Esophagus squamous epithelium (tissue), 5 donors: ENCODE measurements at regions not wholly inside any gene's neighbourhood (a gene's known extent, or its start where the extent isn't known, plus 50 kb on each side); places are given as distances from the start of the nearest gene placed in this dataset.

ENCODE experiments used
- DNase-seq: peaks from one replicate; lab custom pipeline; 2025; lab: John Stamatoyannopoulos, UW
- H3K27ac ChIP-seq, 4 donors: fragments of 200-600 bp; sonication (generic); one replicate each; pipeline ENCODE4 v1.5.1; 2016 to 2019; ENCODE audit warnings: mild to moderate bottlenecking in 1 of 4
- H3K27me3 ChIP-seq, 4 donors: fragments of 200-600 bp; sonication (generic); 1 replicate in 3 of 4; 2 replicates in 1 of 4; pipeline versions ENCODE4 v1.5.1 to v1.6.0; 2017 to 2021; ENCODE audit warnings: antibody characterized with exemption in 1 of 4
- H3K36me3 ChIP-seq, 3 donors: fragments of 200-600 bp; sonication (generic); one replicate each; pipeline ENCODE4 v1.5.1; 2016 to 2019
- H3K4me1 ChIP-seq, 3 donors: fragments of 200-600 bp; sonication (generic); one replicate each; pipeline ENCODE4 v1.5.1; 2017 to 2019
- H3K4me3 ChIP-seq, 4 donors: fragments of 200-600 bp; sonication (generic); 1 replicate in 3 of 4; 2 replicates in 1 of 4; pipeline ENCODE4 v1.5.1; 2016 to 2019; ENCODE audit warnings: mild to moderate bottlenecking in 2 of 4, moderate library complexity in 1 of 4
- H3K9me3 ChIP-seq, 3 donors: fragments of 200-600 bp; sonication (generic); one replicate each; pipeline ENCODE4 v1.5.1; 2016 to 2019
- POLR2A ChIP-seq, 4 donors: fragments of 450-650 bp; IDR thresholded peaks; one replicate each; pipeline ENCODE4 v1.6.1; 2017; ENCODE audit warnings: antibody characterized with exemption in 4 of 4, mild to moderate bottlenecking in 4 of 4, moderate library complexity in 3 of 4
- WGBS, 2 donors: methylation state at CpG; one replicate each; pipeline ENCODE4 v1.1.5; 2018; 5-methylcytosine and 5-hydroxymethylcytosine counted together
- intact Hi-C: fragments of 100-400 bp; cut with DNase I; formaldehyde crosslinking; loops from one replicate; pipeline ENCODE4 v1.15.0; 2022
- TF ChIP-seq, protein P1 (sequence below), 6 experiments: fragments of 450-650 bp in 4 of 6; fragments of 200-600 bp in 2 of 6; sonication (generic) in 2 of 6; IDR thresholded peaks; one replicate each; pipeline ENCODE4 v1.5.1; 2016 to 2019; ENCODE audit warnings: antibody characterized with exemption in 6 of 6, mild to moderate bottlenecking in 4 of 6, moderate library complexity in 4 of 6
- donor health status: DM: yes; HTN: yes; CAD: no.

- TF ChIP-seq, protein P1, sequence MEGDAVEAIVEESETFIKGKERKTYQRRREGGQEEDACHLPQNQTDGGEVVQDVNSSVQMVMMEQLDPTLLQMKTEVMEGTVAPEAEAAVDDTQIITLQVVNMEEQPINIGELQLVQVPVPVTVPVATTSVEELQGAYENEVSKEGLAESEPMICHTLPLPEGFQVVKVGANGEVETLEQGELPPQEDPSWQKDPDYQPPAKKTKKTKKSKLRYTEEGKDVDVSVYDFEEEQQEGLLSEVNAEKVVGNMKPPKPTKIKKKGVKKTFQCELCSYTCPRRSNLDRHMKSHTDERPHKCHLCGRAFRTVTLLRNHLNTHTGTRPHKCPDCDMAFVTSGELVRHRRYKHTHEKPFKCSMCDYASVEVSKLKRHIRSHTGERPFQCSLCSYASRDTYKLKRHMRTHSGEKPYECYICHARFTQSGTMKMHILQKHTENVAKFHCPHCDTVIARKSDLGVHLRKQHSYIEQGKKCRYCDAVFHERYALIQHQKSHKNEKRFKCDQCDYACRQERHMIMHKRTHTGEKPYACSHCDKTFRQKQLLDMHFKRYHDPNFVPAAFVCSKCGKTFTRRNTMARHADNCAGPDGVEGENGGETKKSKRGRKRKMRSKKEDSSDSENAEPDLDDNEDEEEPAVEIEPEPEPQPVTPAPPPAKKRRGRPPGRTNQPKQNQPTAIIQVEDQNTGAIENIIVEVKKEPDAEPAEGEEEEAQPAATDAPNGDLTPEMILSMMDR (IDR thresholded peaks at IDR 0.05), result no peak
- Histone ChIP-seq H3K9me3 (no peaks in the 10 kb centered on the region), H3K4me1 (no peaks in the 10 kb centered on the region), H3K27ac (no peak overlapping the region), H3K27me3 (no peaks in the 10 kb centered on the region), H3K36me3 (no peaks in the 10 kb centered on the region), H3K4me3 (no peak overlapping the region)
- intact Hi-C loops, result no loop called here
- no peak for DNase-seq
Observed at GRCh38 chr1:76781447-76781846, 85.8 kb upstream of the ST6GALNAC5 start.

DNA sequence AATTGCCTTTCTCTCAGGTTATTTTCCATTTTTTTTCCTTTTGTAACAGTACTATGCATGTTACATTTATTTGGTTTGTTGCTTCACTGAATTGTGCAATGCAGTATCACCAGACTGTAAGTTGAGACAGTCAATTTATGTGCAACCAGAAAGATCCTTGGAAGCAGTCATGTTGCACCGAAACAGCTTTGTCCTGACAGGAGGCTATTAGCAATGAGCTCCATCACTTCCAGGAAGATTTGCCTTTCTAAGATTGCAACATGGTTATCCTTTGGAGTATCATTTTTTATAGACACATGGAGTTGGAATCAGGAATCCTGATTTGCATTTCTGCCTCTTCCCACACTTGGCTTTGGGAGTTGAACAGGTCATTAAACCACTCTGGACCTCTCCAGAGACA lies 84.5 kb upstream of the ST6GALNAC5 start:
- DNase-seq, result no peak
- intact Hi-C loops, result no loop called here
- no peak overlapping the region for H3K27ac ChIP-seq

DNA sequence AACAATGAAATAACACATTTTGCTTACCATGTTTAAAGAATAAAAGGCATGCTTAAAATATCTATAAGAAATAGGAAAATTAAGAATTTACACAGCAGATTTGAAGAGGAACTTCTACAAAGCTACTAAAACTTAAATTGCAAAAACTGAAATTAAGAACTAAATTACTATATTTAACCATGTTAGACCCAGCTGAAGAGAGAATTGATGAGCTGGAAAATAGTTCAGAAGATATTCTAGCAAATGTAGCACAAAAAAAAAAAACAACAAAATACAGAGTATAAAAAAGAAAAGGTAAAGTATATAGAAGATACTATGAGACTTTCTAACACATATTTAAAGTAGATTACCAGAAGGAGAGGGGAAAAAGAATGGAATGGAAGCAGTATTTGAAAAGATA lies 82.8 kb upstream of the ST6GALNAC5 start:
- H3K36me3 ChIP-seq, result no peaks in the 10 kb centered on the region
- H3K4me3 ChIP-seq, result no peak overlapping the region
- H3K27ac ChIP-seq, result no peak overlapping the region
- no peaks in the 10 kb centered on the region for H3K27me3 ChIP-seq
- TF ChIP-seq, protein P1 (IDR thresholded peaks at IDR 0.05), result no peak
- TF ChIP-seq POLR2A (IDR thresholded peaks at IDR 0.05), result no peak
- intact Hi-C loops, result no loop called here
- no peak for DNase-seq
- no peaks in the 10 kb centered on the region for H3K4me1 ChIP-seq
- no peaks in the 10 kb centered on the region for H3K9me3 ChIP-seq

More for the DNA sequence above, 84.5 kb upstream of the ST6GALNAC5 start:
- no peaks in the 10 kb centered on the region for H3K4me1 ChIP-seq
- H3K9me3 ChIP-seq, result no peaks in the 10 kb centered on the region
- TF ChIP-seq, protein P1 (IDR thresholded peaks at IDR 0.05), result no peak
- no peak for TF ChIP-seq POLR2A (IDR thresholded peaks at IDR 0.05)
- H3K27me3 ChIP-seq, result no peaks in the 10 kb centered on the region
- WGBS, 2 donors, result 75 to 80% methylated on average over 1 of the region's 1 CpG
- no peak overlapping the region for H3K4me3 ChIP-seq
- H3K36me3 ChIP-seq, result no peaks in the 10 kb centered on the region

GRCh38 chr1:76786222-76786621 lies 81.1 kb upstream of the ST6GALNAC5 start:
- Histone ChIP-seq H3K4me1 (no peaks in the 10 kb centered on the region), H3K27me3 (no peaks in the 10 kb centered on the region), H3K4me3 (no peak overlapping the region), H3K36me3 (no peaks in the 10 kb centered on the region), H3K9me3 (no peaks in the 10 kb centered on the region), H3K27ac (no peak overlapping the region)
- DNase-seq, result no peak
- intact Hi-C loops, result no loop called here
- TF ChIP-seq, protein P1 (IDR thresholded peaks at IDR 0.05), result no peak
- TF ChIP-seq POLR2A (IDR thresholded peaks at IDR 0.05), result no peak

- no peaks in the 10 kb centered on the region for H3K36me3 ChIP-seq
- intact Hi-C loops, result no loop called here
- DNase-seq, result no peak
- H3K9me3 ChIP-seq, result no peaks in the 10 kb centered on the region
- no peak overlapping the region for H3K27ac ChIP-seq
- 52 to 65% methylated on average over 2 of the region's 2 CpGs for WGBS, 2 donors
- TF ChIP-seq, protein P1 (IDR thresholded peaks at IDR 0.05), result no peak
- no peak for TF ChIP-seq POLR2A (IDR thresholded peaks at IDR 0.05)
- H3K27me3 ChIP-seq, result no peaks in the 10 kb centered on the region
- H3K4me3 ChIP-seq, result no peak overlapping the region
- H3K4me1 ChIP-seq, result no peaks in the 10 kb centered on the region
Observed at GRCh38 chr1:76793594-76793993, 73.7 kb upstream of the ST6GALNAC5 start.
